ENCODE measurements at regions not wholly inside any gene's neighbourhood (a gene's known extent, or its start where the extent isn't known, plus 50 kb on each side); places are given as distances from the start of the nearest gene placed in this dataset.
"Not testable (repeated sequence)": the region's sequence is repeated elsewhere in the genome, so short reads cannot be mapped to it uniquely, and the experiment has no call there.

- Histone ChIP-seq H3K4me3 (no peak overlapping the region), H3K36me3 (no peaks in the 10 kb centered on the region), H3K27me3 (no peaks in the 10 kb centered on the region), H3K27ac (no peak overlapping the region), H3K4me1 (no peaks in the 10 kb centered on the region), H3K9me3 (peaks cover 0 to 94% (median 9%) of the 10 kb centered on the region in 4 donors)
- TF ChIP-seq CTCF (IDR thresholded peaks at IDR 0.05) (no peak), EP300 (IDR thresholded peaks at IDR 0.05) (no peak), POLR2A (IDR thresholded peaks at IDR 0.05) (no peak)
- DNase-seq (ENCODE audit: low spot score in 2 of 2) = no peak
Observed at GRCh38 chr7:56449762-56450161, 333.5 kb upstream of the NUPR2 start.

GRCh38 chr7:56447864-56448693, 331.9 kb upstream of the NUPR2 start:
- Histone ChIP-seq H3K27me3 (no peaks in the 10 kb centered on the region), H3K4me3 (peak overlapping the region in 1 of 4 donors; percentile 12), H3K4me1 (no peaks in the 10 kb centered on the region), H3K9me3 (peaks cover 0 to 93% (median 14%) of the 10 kb centered on the region in 4 donors), H3K36me3 (no peaks in the 10 kb centered on the region), H3K27ac (no peak overlapping the region)
- peak in 1 of 2 donors; percentile 4 for DNase-seq (ENCODE audit: low spot score in 2 of 2)
- TF ChIP-seq CTCF (IDR thresholded peaks at IDR 0.05) (no peak), POLR2A (IDR thresholded peaks at IDR 0.05) (no peak), EP300 (IDR thresholded peaks at IDR 0.05) (no peak)
- WGBS, 2 donors = 35 to 55% methylated on average over 28 to 41 of the region's 44 CpGs

GRCh38 chr7:56420528-56420927, 304.3 kb upstream of the NUPR2 start:
- not testable (repeated sequence) for H3K36me3 ChIP-seq; H3K9me3 ChIP-seq; H3K27ac ChIP-seq; DNase-seq (ENCODE audit: low spot score in 2 of 2); H3K4me3 ChIP-seq; H3K4me1 ChIP-seq; H3K27me3 ChIP-seq
- 83 to 100% methylated on average over 1 of the region's 1 CpG for WGBS, 2 donors

- Histone ChIP-seq H3K4me3 (no peak overlapping the region), H3K36me3 (no peaks in the 10 kb centered on the region), H3K27me3 (no peaks in the 10 kb centered on the region), H3K27ac (no peak overlapping the region), H3K9me3 (peaks cover 0 to 18% (median 4%) of the 10 kb centered on the region in 4 donors), H3K4me1 (no peaks in the 10 kb centered on the region)
- no peak for TF ChIP-seq POLR2A (IDR thresholded peaks at IDR 0.05)
- no peak for TF ChIP-seq CTCF (IDR thresholded peaks at IDR 0.05)
- TF ChIP-seq EP300 (IDR thresholded peaks at IDR 0.05) = no peak
- WGBS, 2 donors = 85 to 86% methylated on average over 17 to 18 of the region's 18 CpGs
- DNase-seq (ENCODE audit: low spot score in 2 of 2) = no peak
Observed at GRCh38 chr7:56375173-56375572, 259.0 kb upstream of the NUPR2 start.

- not testable (repeated sequence) for H3K36me3 ChIP-seq; H3K27ac ChIP-seq; DNase-seq (ENCODE audit: low spot score in 2 of 2); H3K27me3 ChIP-seq; H3K4me3 ChIP-seq; H3K4me1 ChIP-seq
- WGBS, 2 donors = 95% methylated on average over 18 to 20 of the region's 25 CpGs
- H3K9me3 ChIP-seq = peaks cover 0 to 23% (median 4%) of the 10 kb centered on the region in 4 donors
Observed at GRCh38 chr7:56374666-56375065, 258.4 kb upstream of the NUPR2 start.

GRCh38 chr7:56373314-56373713, 257.1 kb upstream of the NUPR2 start:
- not testable (repeated sequence) for H3K4me1 ChIP-seq, H3K36me3 ChIP-seq, H3K27ac ChIP-seq, H3K27me3 ChIP-seq, H3K4me3 ChIP-seq
- H3K9me3 ChIP-seq = peaks cover 0 to 30% (median 4%) of the 10 kb centered on the region in 4 donors
- DNase-seq (ENCODE audit: low spot score in 2 of 2) = peak; percentile 61 to 92
- 95 to 96% methylated on average over 17 to 19 of the region's 24 CpGs for WGBS, 2 donors

GRCh38 chr7:56371792-56372191, 255.6 kb upstream of the NUPR2 start:
- not testable (repeated sequence) for H3K4me1 ChIP-seq, H3K27me3 ChIP-seq, H3K27ac ChIP-seq, H3K36me3 ChIP-seq, H3K4me3 ChIP-seq
- 88 to 93% methylated on average over 23 to 24 of the region's 27 CpGs for WGBS, 2 donors
- peaks cover 0 to 35% (median 4%) of the 10 kb centered on the region in 4 donors for H3K9me3 ChIP-seq
- DNase-seq (ENCODE audit: low spot score in 2 of 2) = peak in 1 of 2 donors; percentile 69

GRCh38 chr7:56370208-56370872, 254.1 kb upstream of the NUPR2 start:
- H3K27ac ChIP-seq; DNase-seq (ENCODE audit: low spot score in 2 of 2); H3K4me3 ChIP-seq; H3K4me1 ChIP-seq; H3K36me3 ChIP-seq; H3K27me3 ChIP-seq: not testable (repeated sequence)
- WGBS, 2 donors = 90% methylated on average over 9 of the region's 43 CpGs; no CpG with 5 or more reads in 1 of the 2 donors
- H3K9me3 ChIP-seq = peaks cover 0 to 37% (median 4%) of the 10 kb centered on the region in 4 donors

GRCh38 chr7:56367914-56368313, 251.7 kb upstream of the NUPR2 start:
- peaks cover 0 to 31% (median 2%) of the 10 kb centered on the region in 4 donors for H3K9me3 ChIP-seq
- H3K27ac ChIP-seq; H3K4me1 ChIP-seq; H3K27me3 ChIP-seq; H3K4me3 ChIP-seq; H3K36me3 ChIP-seq; DNase-seq (ENCODE audit: low spot score in 2 of 2): not testable (repeated sequence)
- 91% methylated on average over 18 to 19 of the region's 19 CpGs for WGBS, 2 donors

- not testable (repeated sequence) for H3K4me3 ChIP-seq, H3K27me3 ChIP-seq, H3K27ac ChIP-seq, H3K4me1 ChIP-seq, H3K36me3 ChIP-seq
- 89 to 95% methylated on average over 14 to 17 of the region's 24 CpGs for WGBS, 2 donors
- DNase-seq (ENCODE audit: low spot score in 2 of 2) = peak in 1 of 2 donors; percentile 26
- H3K9me3 ChIP-seq = peaks cover 0 to 31% (median 2%) of the 10 kb centered on the region in 4 donors
Observed at GRCh38 chr7:56367411-56367810, 251.2 kb upstream of the NUPR2 start.

Measured in tibial nerve (tissue), 4 donors.